ENCODE measurements at regions not wholly inside any gene's neighbourhood (a gene's known extent, or its start where the extent isn't known, plus 50 kb on each side); places are given as distances from the start of the nearest gene placed in this dataset.
A peak's percentile ranks its signal among the peaks of the same experiment; 100 is the strongest.
"Not testable (repeated sequence)": the region's sequence is repeated elsewhere in the genome, so short reads cannot be mapped to it uniquely, and the experiment has no call there.

DNA sequence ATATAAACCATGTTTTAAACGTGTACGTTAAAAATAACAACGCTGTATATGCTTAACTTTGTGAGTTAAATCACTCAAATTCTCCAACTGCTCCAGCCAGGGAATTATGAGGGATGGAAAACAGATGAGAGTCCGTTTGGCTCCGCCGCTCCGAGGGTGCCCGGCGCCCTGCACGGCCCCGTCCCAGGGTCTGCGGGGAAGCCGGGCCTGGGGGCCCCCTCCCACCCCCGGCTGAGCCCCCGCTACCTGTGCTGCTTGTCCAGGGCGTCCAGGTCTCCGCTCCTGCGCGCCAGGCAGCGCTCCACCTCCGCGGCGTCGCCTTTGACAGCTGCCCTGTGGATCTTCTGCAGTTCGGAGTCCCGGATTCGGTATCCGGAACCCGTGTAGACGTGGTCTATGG is 415.5 kb downstream of the FOXD4L4 start:
- DNase-seq: not testable (repeated sequence)

DNA sequence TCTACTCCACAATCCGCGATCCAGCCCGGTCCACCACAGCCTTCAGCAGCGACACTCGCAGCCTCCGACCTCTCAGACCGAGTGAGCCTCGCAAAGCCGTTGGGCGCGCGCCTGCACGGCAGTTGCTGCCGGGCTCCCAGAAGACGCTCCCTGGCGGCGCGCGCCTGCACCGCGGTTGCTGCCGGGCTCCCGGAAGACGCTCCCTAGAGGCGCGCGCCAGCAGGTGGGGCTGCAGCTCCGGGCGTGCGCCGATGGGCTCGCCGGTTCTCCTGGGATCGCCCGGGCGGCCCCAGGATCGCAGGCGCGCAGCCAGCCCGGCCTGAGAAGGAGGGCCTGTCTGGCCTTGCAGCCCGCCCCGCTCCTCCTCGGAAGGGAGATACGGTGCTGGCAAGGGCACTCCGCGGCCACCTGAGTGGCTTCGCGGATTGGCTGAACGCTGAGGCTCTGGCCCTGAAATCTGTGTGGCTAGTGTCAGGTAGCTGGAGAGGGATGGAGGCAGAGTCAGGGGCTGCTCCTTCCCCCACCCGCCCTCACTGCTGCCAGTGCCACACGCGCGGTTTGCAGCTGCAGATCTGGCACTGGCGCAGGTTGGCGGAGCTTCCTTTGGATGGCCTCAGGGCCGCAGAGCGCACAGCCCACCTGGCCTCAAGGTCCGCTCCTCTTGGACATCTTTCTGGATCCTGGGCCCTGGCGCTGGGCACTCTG is 416.2 kb downstream of the FOXD4L4 start:
- DNase-seq: peak; percentile 38 to 48

DNA sequence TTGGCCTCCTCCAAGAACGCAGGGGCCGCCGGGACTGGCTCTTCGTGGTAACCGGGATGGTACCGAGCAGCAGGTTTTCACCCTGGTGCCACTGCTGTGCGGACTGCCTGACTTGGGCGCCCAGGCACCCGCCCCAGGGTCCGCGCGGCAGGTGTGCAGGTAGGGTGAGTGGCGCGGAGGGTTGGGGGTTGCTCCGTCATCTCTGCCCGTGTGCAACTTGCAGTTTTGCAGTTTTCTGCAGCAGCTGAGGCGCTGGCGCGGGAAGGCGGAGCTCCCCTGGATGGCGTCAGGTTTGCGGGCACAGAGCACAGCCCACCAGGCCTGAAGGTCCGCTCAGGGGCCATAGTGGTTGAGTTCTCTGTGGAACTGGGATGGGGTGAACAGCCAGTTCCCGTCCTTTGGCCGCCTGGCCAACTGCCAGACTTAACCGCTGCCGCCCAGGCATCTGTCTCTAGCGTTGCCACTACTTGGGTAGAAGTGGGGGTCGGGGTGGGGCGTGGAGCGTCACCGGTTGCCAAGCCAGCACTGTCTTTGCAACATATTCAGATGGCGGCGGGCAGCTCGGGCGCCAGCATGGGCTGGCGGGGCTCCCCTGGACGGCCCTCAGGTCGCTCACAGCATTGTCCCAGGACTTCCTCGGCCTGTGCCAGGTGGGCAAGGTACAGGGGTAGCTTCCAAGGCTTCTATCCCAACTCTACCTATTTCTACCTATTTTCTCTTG is 417.2 kb downstream of the FOXD4L4 start:
- not testable (repeated sequence) for DNase-seq

DNA sequence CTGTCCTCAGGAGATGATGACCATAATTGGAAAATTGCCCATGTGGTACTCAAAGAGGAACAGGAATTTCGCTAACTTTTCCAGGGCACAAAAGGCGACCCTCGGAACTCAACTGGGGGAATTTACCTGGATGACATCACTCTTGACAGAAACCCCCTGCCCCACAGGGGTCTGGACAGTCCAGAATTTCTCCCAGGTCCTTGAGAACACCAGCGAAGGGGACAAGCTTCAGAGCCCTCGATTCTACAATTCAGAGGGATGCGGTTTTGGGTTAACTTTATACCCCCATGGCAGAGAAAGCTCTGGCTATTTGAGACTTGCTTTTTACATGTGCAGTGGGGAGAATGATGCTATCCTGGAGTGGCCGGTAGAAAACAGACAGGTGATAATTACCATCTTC is 445.4 kb downstream of the FOXD4L4 start:
- not testable (repeated sequence) for DNase-seq

DNA sequence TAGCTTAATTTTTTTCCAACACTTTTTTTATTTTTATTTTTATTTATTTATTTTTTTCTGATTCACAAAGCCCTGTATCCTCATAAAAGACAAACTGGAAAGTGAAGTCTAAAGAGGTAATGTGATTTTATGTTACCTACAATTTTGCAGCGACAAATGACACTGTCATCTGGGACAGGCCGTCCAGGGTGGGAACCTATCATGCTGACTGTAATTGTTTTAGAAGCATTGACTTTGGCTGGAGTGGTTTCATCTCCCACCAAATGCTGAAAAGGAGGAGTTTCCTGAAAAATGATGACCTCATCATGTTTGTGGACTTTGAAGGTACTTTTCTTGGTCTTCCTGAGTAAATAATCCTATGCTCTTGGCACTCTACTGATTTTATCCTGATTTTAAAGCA is 446.7 kb downstream of the FOXD4L4 start:
- not testable (repeated sequence) for DNase-seq

DNA sequence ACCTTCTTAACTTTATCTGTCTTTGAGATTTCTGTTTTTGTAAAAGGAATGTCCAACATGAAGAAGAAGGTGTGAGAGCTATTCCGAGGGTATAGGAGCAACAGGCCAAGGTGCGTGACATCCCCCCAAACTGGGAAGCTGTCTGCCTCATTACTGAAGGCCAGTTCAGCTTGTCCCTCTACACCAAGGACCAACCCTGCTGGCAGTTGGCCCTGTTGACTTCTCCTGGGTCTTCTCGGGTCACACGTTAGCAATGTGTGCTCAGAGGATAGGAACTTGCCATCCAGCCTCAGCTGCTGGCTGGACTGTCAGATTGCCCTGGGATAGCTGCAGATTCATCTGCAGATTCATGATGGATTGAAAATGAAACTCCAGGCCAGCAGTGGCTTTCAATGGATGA is 460.3 kb downstream of the FOXD4L4 start:
- not testable (repeated sequence) for DNase-seq

DNA sequence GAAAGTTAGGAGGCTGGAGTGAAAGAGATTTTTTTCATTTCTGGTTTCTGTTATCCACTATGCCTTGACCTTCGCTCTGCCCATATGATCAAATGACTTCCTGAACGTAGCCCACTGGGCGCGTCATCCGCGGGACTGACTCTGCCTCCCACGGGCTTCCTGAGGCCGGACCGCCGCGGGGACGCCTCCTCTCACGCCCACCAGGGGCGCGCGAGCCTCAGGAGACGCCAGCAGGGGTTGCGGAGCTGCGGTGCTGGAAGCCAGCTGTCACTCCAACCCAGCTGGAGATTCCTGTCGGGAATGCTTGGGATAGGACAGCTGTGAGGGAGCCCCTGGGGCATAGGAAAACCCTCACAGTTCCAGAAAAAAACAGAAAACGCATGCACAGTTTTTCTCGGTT is 461.5 kb downstream of the FOXD4L4 start:
- not testable (repeated sequence) for DNase-seq

DNA sequence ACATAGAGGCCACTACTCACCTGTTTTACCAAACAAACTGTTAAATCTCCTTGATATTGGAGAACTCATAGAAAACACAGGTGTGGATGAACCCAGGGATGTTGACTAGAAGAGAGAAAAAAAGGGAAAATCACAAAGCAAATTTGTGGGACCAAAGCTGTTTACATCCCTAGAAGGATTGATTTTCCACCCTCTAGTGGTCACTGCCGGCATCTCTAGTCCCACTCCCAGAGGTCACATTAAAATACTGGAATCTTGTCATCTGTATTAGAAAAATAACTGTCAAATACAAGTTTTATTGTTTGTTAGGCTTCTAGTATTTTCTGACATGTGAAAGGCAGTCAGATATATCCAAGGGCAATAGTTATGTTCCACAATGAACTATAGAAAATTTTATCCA is 469.7 kb downstream of the FOXD4L4 start:
- not testable (repeated sequence) for DNase-seq

DNA sequence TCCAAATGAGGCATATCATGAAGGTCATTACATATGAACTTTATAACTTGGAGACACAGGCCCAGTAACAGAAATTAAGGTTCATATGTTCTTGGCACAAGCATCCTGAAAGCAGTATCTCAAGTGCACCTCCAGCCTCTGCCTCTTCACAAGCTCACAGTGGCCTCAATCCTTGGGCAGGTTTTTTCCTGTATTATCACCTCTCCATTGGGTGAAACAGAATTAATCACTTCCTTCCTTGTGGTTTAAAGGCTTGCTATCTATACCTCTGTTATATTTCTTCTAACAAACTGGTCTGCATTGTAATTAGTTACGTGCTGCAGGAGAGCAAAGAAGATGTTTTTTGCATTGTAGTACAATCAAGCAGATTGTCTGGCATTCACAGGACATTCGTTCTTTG is 471.0 kb downstream of the FOXD4L4 start:
- not testable (repeated sequence) for DNase-seq

DNA sequence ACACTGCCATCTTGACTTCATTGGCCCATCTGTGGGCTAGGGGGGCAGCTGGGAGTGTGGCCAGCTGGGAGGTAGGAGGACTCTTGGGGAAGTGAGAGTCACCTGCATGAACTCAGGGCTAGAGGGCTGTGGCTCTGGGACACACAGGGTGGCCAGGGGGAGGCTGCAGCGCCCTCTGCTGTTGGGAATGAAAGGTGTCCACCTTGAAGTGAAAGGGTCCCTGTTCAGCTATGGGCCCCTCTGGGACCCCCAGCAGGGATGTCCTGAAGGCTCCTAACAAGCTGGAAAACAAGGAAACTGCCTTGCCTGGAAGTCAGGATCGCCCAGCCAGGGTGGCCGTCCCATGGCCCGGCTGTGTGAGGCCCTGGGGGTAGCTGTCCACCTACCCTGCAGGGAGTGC is 507.8 kb downstream of the FOXD4L4 start:
- DNase-seq: not testable (repeated sequence)

DNA sequence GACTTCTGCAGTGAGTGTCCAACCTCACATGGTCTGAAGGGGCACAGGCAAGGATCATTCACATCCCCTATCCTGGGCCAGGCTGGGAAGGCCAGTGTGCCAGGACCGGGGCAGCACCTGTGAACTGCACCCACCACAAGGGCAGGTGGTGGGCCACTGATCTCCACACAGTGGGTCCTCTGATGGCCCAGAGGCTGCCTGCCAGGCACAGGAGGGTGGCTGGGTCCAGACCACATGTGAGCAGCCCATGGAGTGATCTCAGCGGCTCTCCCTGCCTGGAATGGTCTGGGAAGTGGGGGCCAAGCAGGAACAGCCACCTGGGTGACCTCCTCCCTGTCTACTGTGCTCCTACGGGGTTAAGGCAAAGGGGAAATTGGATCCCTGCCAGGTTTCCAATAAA is 508.5 kb downstream of the FOXD4L4 start:
- DNase-seq: not testable (repeated sequence)

DNA sequence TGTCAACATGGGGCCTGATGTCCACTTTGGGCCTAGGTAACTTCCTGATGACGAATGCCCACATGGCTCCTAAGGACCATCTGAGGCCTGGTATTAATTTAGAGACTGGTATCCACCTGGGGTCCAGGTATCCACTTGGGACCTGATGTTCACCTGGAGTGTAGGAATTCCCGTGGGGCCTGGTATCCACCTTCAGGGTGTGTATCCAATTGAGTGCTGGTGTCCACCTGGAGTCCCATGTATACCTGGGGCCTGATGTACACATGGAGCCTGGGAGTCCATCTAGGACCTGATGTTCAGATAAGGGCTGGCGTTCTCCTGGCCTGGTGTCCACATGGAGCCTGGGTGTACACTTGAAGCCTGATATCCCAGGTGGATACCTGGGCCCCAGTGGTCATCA is 520.6 kb downstream of the FOXD4L4 start:
- DNase-seq: not testable (repeated sequence)

DNA sequence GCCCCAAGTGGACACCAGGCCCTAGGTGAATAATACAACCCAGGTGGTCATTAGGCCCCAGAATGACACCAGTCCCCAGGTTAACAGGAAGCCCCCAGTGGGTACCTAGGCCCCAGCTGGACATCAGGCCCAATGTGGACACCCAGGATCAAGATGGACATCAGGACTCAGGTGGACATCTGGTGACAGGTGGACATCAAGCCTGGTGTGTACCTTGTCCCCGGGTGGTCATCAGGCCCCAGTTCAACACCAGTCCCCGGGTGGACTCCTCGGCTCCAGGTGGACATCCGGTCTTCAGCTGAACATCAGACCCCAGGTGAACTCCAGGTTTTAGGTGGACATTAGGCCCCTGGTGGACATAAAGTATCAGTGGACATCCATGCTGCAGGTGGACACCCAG is 524.6 kb downstream of the FOXD4L4 start:
- not testable (repeated sequence) for DNase-seq

DNA sequence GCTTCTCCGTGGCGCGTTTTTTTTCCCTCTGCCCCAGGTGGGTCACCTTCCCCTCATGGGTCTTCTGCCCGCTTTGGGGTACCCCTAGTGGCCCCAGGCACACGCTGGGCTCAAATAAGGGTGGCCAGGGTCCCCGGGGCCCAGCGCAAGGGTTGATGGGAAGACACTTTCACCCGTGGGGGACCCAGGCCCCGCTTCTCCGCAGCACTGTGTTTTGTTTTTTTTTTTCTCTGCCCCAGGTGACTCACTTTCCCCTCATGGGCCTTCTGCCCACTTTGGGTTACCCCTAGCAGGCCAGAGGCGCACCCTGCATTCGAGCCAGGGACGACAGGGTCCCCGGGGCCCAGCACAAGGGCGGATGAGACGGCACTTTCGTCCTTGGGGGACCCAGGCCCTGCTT is 526.7 kb downstream of the FOXD4L4 start:
- DNase-seq: not testable (repeated sequence)

DNA sequence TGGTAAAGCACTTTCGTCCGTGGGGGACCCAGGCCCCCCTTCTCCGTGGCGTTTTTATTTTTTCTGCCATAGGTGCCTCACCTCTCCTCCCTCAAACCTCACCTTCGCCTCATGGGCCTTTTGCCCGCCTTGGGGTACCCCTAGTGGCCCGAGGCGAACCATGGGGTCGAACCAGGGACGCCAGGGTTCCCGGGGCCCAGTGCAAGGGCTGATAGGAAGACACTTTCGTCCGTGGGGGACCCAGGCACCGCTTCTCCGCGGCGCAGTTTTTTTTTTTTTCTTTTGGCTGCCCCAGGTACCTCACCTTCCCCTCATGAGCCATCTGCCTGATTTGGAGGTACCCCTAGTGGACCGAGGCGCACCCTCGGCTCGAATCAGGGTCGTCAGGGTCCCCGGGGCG is 527.8 kb downstream of the FOXD4L4 start:
- DNase-seq: not testable (repeated sequence)

DNA sequence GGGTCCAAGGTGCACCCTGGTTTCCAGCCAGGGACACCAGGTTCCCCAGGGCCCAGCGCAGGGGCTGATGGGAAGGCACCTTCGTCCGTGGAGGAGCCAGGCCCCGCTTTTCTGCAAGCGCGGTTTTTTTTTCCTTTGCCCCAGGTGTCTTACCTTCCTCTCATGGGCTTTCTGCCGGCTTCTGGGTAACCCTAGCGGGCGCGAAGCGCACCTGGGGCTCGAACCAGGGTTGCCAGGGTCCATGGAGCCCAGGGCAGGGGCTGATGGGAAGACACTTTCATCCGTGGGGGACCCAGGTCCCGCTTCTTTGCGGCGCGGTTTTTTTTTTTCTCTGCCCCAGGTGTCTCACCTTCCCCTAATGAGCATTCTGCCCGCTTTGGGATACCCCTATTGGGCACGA is 529.3 kb downstream of the FOXD4L4 start:
- not testable (repeated sequence) for DNase-seq

DNA sequence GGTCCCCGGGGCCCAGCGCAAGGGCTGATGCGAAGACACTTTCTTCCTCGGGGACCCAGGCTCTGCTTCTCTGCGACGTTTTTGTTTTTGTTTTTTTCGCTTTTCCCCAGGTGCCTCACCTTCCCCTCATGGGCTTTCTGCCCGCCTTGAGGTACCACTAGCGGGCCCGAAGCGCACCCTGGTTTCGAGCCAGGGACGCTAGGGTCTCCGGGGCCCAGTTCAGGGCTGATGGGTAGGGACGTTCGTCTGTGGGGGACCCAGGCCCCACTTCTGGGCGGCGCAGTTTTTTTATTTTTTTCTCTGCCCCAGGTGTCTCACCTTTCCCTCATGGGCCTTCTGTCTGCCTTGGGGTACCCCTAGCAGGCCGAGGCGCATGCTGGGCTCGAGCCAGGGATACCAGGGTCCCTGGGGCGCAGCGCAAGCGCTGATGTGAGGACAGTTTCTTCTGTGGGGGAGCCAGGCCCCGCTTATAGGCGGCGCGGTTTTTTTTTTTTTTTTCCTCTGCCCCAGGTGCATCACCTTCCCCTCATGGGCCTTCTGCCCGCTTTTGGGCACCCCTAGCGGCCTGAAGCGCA is 530.0 kb downstream of the FOXD4L4 start:
- DNase-seq: not testable (repeated sequence)

DNA sequence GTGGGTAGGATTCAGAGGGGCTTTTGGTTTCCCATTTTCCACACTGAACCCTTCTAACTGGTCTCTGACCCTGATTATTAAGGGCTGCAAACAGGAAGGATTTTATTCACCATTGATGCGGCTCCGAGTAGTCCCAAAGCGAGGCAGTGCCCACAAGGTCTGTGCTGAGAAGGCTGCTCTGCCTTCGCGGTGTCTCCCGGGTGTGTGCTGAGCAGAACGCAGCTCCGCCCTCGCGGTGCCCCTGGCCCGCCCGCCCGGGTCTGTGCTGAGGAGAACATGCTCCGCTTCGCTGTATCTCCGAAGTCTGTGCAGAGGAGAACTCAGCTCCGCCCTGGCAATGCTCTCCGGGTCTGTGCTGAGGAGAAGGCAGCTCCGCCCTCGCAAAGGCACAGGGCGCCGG is 530.7 kb downstream of the FOXD4L4 start:
- not testable (repeated sequence) for DNase-seq

DNA sequence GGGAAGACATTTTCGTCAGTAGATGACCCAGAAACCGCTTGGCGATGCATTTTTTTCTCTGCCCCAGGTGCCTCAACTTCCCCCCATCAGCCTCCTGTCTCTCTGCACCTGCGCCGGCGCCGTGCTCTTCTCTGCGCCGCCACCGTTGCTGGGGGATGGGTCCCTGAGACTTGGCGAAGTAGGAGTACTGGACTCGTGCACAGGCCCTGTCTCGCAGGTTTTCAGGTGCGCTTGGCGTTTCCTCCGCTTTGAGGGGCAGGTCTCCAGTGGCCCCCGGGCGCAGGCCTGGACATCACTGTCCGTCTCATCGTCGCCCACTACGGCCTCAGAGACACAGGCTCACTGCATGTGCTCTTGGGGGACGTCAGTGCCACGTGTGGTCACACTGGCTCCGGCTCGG is 532.1 kb downstream of the FOXD4L4 start:
- DNase-seq: not testable (repeated sequence)

DNA sequence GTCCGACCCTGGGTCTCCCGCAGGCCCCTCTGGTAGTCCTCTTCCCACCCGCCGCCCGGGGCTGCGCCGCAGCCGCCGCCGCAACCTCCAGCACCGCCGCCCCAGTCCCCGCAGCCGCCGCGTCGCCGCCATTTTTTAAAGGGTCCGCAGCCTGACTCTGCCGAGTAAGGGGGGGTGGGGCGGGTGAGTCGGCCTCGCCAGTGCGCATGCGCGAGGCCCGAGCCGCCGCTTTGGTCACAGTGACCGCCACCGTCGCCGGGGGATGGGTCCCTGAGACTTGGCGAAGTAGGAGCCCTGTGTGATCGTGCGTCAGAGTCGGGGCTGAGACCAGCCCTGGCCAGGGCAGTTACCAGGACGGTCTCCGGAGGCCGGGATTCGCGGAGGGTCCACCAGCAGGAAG is 532.8 kb downstream of the FOXD4L4 start:
- not testable (repeated sequence) for DNase-seq

DNA sequence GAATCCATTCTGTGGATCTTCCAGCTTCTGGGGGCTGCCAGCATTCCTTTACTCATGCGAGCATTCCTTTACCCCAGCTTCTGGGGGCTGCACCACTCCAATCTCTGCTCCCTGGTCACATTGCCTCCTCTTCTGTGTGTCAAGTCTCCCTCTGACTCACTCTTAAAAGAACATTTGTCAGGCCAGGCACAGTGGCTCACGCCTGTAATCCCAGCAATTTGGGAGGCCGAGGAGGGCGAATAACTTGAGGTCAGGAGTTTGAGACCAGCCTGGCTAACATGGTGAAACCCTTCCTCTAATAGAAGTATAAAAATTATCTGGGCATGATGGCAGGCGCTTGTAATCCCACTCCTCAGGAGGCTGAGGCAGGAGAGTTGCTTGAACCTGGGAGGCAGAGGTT is 541.9 kb downstream of the FOXD4L4 start:
- not testable (repeated sequence) for DNase-seq

Data from right lung (tissue), 2 donors.